Kidney tubule cell (primary cell): ENCODE measurements at regions not wholly inside any gene's neighbourhood (a gene's known extent, or its start where the extent isn't known, plus 50 kb on each side); places are given as distances from the start of the nearest gene placed in this dataset.

Experiments used
- DNase-seq: peaks from one replicate; pipeline ENCODE4 v3.0.0-alpha.2; 2018; ENCODE audit warnings: low spot score

GRCh38 chr9:106052735-106053134, 358.4 kb downstream of the TMEM38B start:
- DNase-seq, result no peak

- DNase-seq, result no peak
These were observed 362.0 kb downstream of the TMEM38B start for GRCh38 chr9:106056328-106056727.

GRCh38 chr9:106058460-106058859, 364.1 kb downstream of the TMEM38B start:
- DNase-seq, result no peak

- no peak for DNase-seq
These were observed 365.5 kb downstream of the TMEM38B start for GRCh38 chr9:106059886-106060285.

- no peak for DNase-seq
These were observed 366.5 kb downstream of the TMEM38B start for GRCh38 chr9:106060885-106061284.

- no peak for DNase-seq
These were observed 367.9 kb downstream of the TMEM38B start for GRCh38 chr9:106062250-106062649.

- no peak for DNase-seq
These were observed 370.8 kb downstream of the TMEM38B start for GRCh38 chr9:106065136-106065535.

GRCh38 chr9:106065579-106066214, 371.4 kb downstream of the TMEM38B start:
- no peak for DNase-seq

GRCh38 chr9:106066940-106067524, 372.7 kb downstream of the TMEM38B start:
- DNase-seq, result no peak

GRCh38 chr9:106069241-106069640, 374.9 kb downstream of the TMEM38B start:
- DNase-seq, result no peak

- peak; percentile 11 for DNase-seq
These were observed 378.1 kb downstream of the TMEM38B start for GRCh38 chr9:106072421-106072820.

- DNase-seq, result no peak
These were observed 379.7 kb downstream of the TMEM38B start for GRCh38 chr9:106074006-106074405.

- no peak for DNase-seq
These were observed 381.1 kb downstream of the TMEM38B start for GRCh38 chr9:106075236-106075959.

GRCh38 chr9:106075960-106076327, 381.6 kb downstream of the TMEM38B start:
- DNase-seq, result peak; percentile 85

GRCh38 chr9:106076711-106077110, 382.4 kb downstream of the TMEM38B start:
- DNase-seq, result no peak

GRCh38 chr9:106077731-106078130, 383.4 kb downstream of the TMEM38B start:
- no peak for DNase-seq

GRCh38 chr9:106082621-106083020, 388.3 kb downstream of the TMEM38B start:
- no peak for DNase-seq

- DNase-seq, result no peak
These were observed 390.4 kb downstream of the TMEM38B start for GRCh38 chr9:106084702-106085101.

GRCh38 chr9:106085479-106085878, 391.1 kb downstream of the TMEM38B start:
- no peak for DNase-seq

GRCh38 chr9:106092083-106092482, 397.7 kb downstream of the TMEM38B start:
- DNase-seq, result no peak

GRCh38 chr9:106102821-106103220, 408.5 kb downstream of the TMEM38B start:
- no peak for DNase-seq

- DNase-seq, result no peak
These were observed 410.5 kb downstream of the TMEM38B start for GRCh38 chr9:106104887-106105286.

GRCh38 chr9:106106396-106106795, 412.1 kb downstream of the TMEM38B start:
- no peak for DNase-seq
